ENCODE measurements at regions not wholly inside any gene's neighbourhood (a gene's known extent, or its start where the extent isn't known, plus 50 kb on each side); places are given as distances from the start of the nearest gene placed in this dataset.

DNA sequence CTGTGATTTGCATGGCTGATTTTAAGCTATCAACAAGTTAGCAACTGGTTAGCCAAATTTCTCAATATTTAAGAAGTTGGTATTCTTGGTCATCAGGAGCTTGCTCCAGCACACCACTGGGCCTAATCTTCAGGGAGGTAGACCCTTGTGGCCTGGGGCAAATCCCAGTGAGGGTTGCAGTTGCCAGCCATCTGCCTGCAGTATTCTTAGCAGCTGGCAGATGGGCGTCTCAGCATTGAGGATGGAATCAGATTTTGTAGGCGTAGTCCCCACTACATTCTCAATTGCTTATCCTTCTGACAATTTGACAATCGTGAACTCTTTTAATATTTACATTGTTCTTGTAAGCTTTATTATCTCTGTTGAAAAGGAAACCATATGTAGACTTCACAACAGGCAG, 1266.2 kb downstream of the SLITRK5 start:
- Histone ChIP-seq H3K4me2 (ENCODE audit: low read length) (no peak overlapping the region), H3K4me1 (ENCODE audit: control insufficient read depth, low read length) (no peaks in the 10 kb centered on the region), H3K27ac (ENCODE audit: low read depth, low read length) (no peak overlapping the region), H3K9me2 (replicated peaks; ENCODE audit: control insufficient read depth, low read length) (no peaks in the 10 kb centered on the region), H4K20me1 (ENCODE audit: control insufficient read depth, insufficient read depth, low read depth, low read length) (no peaks in the 10 kb centered on the region), H3K79me2 (ENCODE audit: control insufficient read depth, low read length) (no peaks in the 10 kb centered on the region), H3K4me3 (ENCODE audit: low read length) (no peak overlapping the region), H3K9me3 (ENCODE audit: control insufficient read depth, insufficient read depth, low read length) (no peaks in the 10 kb centered on the region; the same call in 1 of the 2 replicates), H3K36me3 (ENCODE audit: control insufficient read depth, low read length) (no peaks in the 10 kb centered on the region), H3K27me3 (ENCODE audit: control insufficient read depth, low read length) (no peaks in the 10 kb centered on the region), H3F3A (ENCODE audit: control insufficient read depth, insufficient read depth) (no peaks in the 10 kb centered on the region)
- TF ChIP-seq, protein P1, sequence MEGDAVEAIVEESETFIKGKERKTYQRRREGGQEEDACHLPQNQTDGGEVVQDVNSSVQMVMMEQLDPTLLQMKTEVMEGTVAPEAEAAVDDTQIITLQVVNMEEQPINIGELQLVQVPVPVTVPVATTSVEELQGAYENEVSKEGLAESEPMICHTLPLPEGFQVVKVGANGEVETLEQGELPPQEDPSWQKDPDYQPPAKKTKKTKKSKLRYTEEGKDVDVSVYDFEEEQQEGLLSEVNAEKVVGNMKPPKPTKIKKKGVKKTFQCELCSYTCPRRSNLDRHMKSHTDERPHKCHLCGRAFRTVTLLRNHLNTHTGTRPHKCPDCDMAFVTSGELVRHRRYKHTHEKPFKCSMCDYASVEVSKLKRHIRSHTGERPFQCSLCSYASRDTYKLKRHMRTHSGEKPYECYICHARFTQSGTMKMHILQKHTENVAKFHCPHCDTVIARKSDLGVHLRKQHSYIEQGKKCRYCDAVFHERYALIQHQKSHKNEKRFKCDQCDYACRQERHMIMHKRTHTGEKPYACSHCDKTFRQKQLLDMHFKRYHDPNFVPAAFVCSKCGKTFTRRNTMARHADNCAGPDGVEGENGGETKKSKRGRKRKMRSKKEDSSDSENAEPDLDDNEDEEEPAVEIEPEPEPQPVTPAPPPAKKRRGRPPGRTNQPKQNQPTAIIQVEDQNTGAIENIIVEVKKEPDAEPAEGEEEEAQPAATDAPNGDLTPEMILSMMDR (IDR thresholded peaks at IDR 0.05; ENCODE audit: low read depth, low read length, poor library complexity, severe bottlenecking): no peak
- TF ChIP-seq EZH2phosphoT487 (IDR thresholded peaks at IDR 0.05; ENCODE audit: borderline replicate concordance, low read length): no peak

DNA sequence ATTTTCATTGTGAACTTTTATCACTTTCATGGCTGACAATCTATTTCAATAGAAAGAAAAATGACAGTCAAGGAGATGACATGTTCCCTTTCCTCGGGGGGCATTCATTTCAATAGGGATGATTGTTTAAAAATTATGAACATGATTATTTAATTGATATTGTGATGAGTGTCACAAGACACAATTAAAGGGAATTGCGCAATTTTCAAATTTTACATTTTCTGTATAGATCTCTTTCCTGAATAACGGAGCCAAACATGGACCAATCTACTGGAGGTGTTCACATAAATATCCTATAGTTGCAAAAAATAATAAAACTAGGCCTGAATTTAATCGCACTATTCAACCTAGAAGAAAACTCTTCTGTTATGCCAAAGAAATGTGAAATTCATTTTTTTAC, 1274.6 kb downstream of the SLITRK5 start:
- Histone ChIP-seq H3K27ac (ENCODE audit: low read depth, low read length) (no peak overlapping the region), H4K20me1 (ENCODE audit: control insufficient read depth, insufficient read depth, low read depth, low read length) (no peaks in the 10 kb centered on the region), H3K36me3 (ENCODE audit: control insufficient read depth, low read length) (no peaks in the 10 kb centered on the region), H3K79me2 (ENCODE audit: control insufficient read depth, low read length) (no peaks in the 10 kb centered on the region), H3K27me3 (ENCODE audit: control insufficient read depth, low read length) (no peaks in the 10 kb centered on the region), H3K9me2 (replicated peaks; ENCODE audit: control insufficient read depth, low read length) (no peaks in the 10 kb centered on the region), H3F3A (ENCODE audit: control insufficient read depth, insufficient read depth) (no peaks in the 10 kb centered on the region), H3K9me3 (ENCODE audit: control insufficient read depth, insufficient read depth, low read length) (no peaks in the 10 kb centered on the region), H3K4me1 (ENCODE audit: control insufficient read depth, low read length) (no peaks in the 10 kb centered on the region), H3K4me2 (ENCODE audit: low read length) (no peak overlapping the region), H3K4me3 (ENCODE audit: low read length) (no peak overlapping the region)
- TF ChIP-seq, protein P1 (IDR thresholded peaks at IDR 0.05; ENCODE audit: low read depth, low read length, poor library complexity, severe bottlenecking): no peak
- no peak for TF ChIP-seq EZH2phosphoT487 (IDR thresholded peaks at IDR 0.05; ENCODE audit: borderline replicate concordance, low read length)

DNA sequence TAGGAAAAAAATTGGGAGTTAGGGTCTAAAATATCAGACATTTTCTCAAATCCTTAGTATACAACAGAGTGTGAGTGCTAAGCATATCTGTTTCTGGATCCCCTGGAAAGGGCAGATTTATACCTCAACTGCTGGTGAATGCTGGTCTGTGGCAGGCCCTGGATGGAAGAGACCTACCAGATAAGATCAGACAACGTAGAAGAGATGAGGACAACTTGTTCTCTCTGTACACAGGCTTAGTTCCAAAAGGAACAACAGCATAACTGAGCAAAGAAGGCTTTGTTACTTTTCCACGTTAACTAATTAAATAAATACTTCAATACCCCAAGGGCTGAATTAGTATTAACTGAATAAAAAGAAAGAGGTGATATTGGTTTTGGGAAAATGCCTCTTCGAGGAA, 1277.3 kb downstream of the SLITRK5 start:
- no peaks in the 10 kb centered on the region for H4K20me1 ChIP-seq (ENCODE audit: control insufficient read depth, insufficient read depth, low read depth, low read length)
- no peaks in the 10 kb centered on the region for H3K36me3 ChIP-seq (ENCODE audit: control insufficient read depth, low read length)
- H3K9me3 ChIP-seq (ENCODE audit: control insufficient read depth, insufficient read depth, low read length): no peaks in the 10 kb centered on the region
- H3K9me2 ChIP-seq (replicated peaks; ENCODE audit: control insufficient read depth, low read length): no peaks in the 10 kb centered on the region
- TF ChIP-seq EZH2phosphoT487 (IDR thresholded peaks at IDR 0.05; ENCODE audit: borderline replicate concordance, low read length): no peak
- TF ChIP-seq, protein P1 (IDR thresholded peaks at IDR 0.05; ENCODE audit: low read depth, low read length, poor library complexity, severe bottlenecking): no peak
- H3K79me2 ChIP-seq (ENCODE audit: control insufficient read depth, low read length): no peaks in the 10 kb centered on the region
- no peaks in the 10 kb centered on the region for H3K4me1 ChIP-seq (ENCODE audit: control insufficient read depth, low read length)
- no peak overlapping the region for H3K27ac ChIP-seq (ENCODE audit: low read depth, low read length)
- no peaks in the 10 kb centered on the region for H3F3A ChIP-seq (ENCODE audit: control insufficient read depth, insufficient read depth)
- no peak overlapping the region for H3K4me3 ChIP-seq (ENCODE audit: low read length)
- no peak overlapping the region for H3K4me2 ChIP-seq (ENCODE audit: low read length)
- H3K27me3 ChIP-seq (ENCODE audit: control insufficient read depth, low read length): no peaks in the 10 kb centered on the region

DNA sequence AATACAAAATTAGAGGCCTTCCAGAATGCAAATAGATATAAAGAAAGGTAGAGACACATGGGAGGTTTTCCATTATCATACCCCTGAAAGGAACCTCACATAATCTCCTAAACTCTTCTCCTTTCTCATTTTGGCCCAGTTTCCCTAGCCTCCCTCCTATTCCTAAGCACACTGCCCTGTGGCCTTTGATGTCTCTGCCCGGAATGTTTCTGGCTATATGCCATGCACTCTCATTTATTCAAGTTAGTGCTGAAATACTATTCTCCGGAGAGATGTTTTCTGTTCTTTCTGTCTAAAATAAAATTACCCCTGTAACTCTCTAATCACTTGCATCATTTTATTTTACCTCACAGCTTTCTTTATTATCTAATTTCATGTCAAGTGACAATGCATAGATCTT, 1287.7 kb downstream of the SLITRK5 start:
- Histone ChIP-seq H3K4me1 (ENCODE audit: control insufficient read depth, low read length) (no peaks in the 10 kb centered on the region), H3F3A (ENCODE audit: control insufficient read depth, insufficient read depth) (no peaks in the 10 kb centered on the region), H3K27me3 (ENCODE audit: control insufficient read depth, low read length) (no peaks in the 10 kb centered on the region), H4K20me1 (ENCODE audit: control insufficient read depth, insufficient read depth, low read depth, low read length) (no peaks in the 10 kb centered on the region), H3K79me2 (ENCODE audit: control insufficient read depth, low read length) (no peaks in the 10 kb centered on the region), H3K4me3 (ENCODE audit: low read length) (no peak overlapping the region), H3K9me2 (replicated peaks; ENCODE audit: control insufficient read depth, low read length) (no peaks in the 10 kb centered on the region), H3K4me2 (ENCODE audit: low read length) (no peak overlapping the region), H3K36me3 (ENCODE audit: control insufficient read depth, low read length) (no peaks in the 10 kb centered on the region), H3K9me3 (ENCODE audit: control insufficient read depth, insufficient read depth, low read length) (no peaks in the 10 kb centered on the region), H3K27ac (ENCODE audit: low read depth, low read length) (no peak overlapping the region)
- no peak for TF ChIP-seq EZH2phosphoT487 (IDR thresholded peaks at IDR 0.05; ENCODE audit: borderline replicate concordance, low read length)
- TF ChIP-seq, protein P1 (IDR thresholded peaks at IDR 0.05; ENCODE audit: low read depth, low read length, poor library complexity, severe bottlenecking): no peak
